Right forelimb (tissue), 1 donor: ENCODE measurements at regions not wholly inside any gene's neighbourhood (a gene's known extent, or its start where the extent isn't known, plus 50 kb on each side); places are given as distances from the start of the nearest gene placed in this dataset.

Experiments used
- DNase-seq: peaks from one replicate; pipeline ENCODE4 v3.0.0-alpha.2; 2018

DNA sequence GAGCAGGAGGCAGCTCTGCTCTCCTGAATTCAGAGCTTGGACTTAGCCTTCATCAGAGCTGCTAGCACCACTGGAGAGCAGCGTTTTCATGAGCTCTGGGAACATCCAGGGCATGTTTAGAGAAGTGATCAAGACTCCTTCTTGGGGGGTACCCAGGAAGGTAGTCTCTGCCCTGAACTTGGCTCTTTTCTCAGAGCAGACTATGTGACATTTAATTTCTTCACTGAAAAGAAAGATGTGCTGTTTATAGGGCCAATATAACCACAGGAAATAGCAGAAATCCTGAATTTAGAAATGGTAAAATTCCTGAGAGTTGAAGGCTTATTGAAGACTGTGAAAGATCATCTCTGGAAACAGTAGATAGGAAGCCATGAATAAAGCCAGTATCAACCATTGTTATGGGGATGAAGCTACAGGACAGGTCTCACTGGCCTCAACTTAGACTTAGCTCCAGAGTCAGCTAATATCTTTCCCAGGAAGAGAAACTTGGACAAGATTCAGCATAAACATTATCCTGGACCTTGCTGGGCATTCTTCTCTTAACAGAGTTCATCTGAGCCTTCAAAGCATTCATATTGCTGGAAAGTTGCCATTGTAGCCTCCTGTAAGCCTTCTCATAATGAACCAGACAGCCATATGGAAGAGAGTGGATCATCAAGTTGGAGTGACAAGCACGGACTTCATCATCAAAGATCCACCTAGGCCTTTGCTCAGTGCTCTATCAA is 386.6 kb upstream of the THBS1 start:
- no peak for DNase-seq

DNA sequence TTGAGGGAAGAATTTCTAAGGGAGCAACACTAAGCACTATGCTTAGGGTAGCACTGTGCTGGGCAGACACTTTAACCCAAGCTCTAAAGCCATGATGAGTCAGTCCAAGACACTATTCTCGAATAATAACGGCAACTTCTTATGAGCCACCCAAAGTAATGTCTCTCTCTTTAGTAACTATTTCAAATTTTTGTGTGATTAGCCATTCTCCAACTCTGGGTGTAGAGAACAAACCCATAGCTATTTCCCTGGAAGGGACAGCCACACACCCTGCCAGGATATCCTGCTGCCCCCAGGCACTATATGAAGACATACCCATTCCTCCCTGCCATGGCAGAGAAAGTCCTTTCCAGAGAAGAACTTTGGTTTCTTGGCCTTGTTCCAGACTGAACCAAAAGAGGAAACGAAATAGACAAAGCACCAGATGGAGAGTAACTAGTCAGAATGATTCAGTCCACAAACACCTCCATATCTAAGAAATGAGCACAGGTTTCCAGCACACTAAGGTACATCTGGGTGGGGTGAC is 384.9 kb upstream of the THBS1 start:
- no peak for DNase-seq

DNA sequence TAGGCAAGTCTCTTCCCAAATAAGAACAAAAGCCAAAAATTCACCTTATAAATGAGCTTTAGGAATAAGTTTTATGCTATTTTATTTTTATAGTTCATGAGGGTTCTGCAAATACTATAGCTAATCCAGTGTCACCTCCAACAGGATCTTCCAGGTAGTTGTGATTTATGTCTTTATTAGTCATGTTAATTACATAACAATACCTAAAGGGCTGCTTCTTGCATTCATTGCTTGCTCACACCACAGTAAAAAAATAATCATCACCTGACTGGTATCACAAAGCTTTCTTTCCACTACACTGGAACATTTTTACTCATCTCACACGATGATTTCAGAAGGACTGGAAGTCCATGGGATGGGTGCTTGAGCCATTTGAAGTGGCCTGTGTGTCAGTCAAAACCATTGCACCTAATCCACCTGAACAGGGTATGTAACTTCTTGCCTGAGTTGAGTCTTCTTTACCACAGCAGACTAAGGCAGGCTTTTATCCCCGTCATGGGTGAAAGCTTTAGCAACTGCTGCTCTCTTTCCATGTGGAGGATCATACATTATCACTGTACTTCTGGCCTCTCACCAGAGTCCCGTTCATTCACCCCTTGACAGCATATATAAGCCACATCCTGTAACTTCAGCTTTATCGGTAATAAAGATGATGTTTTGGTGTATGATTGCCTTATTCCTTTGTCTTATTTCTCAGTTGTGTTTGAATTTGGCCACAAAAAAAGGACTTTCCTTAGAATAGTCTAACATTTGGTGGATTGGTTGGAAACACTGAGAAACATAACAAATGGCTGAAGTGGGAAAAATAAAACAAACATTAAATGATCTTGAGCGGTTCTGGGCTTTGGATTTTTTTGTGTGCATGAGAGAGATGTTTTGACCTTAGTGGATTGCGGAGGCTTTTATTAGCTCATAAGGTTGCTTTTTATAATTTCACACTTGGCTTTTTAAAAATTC is 382.6 kb upstream of the THBS1 start:
- DNase-seq = no peak

DNA sequence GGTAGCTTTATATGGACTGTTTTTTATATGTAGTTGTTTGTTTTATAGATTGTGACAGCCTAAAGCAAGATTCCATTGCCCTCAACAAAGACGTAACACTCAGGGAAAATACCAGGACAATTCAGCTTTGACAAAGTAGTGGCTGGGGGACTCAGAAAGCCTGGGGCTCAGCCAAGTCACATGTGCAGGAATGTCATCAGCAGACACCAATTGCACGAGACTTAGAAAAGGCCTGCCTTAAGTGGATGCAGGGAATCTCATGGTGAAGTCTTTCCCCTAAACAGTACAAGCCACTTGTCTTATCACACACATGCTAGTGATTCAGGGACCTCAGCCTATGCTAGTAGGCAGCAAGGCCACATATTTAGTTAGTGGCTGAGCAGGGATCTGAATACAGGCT is 381.8 kb upstream of the THBS1 start:
- no peak for DNase-seq

DNA sequence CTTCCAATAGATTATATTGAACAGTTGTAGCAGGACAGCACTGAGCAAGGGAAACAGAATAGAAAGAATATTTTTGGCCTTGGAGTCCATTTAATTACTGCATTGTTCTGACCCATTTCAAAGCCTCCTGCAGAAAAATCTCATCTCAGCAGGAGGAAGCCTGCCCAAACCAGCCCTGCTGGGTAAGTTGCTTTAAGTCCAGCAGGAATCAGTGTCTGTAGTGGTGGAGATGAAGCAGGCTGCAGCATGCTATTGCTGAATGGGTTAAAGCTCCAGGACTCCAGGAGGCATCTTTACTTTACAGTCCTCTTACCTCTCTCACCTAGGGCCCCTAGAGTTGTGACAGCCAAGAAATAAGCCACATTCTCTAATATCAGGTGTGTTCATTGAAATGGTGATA is 380.3 kb upstream of the THBS1 start:
- DNase-seq = no peak

DNA sequence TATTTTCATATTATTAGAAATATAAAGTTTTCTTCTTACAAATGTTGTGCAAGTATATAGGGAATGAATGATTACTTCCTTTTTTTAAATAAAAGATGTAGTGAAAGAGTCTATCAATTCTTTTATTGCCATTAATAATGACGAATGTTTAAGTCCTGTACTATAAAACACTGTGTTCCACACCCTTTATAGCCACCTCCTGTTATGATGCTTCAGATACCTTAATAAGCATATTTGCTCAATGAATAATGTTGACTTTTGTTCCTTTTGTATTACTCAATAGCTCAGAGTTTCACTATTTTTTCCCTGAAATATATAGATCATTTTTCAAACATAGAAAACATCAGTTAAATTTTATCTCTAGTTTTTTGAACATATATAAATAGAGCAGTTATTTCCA is 378.2 kb upstream of the THBS1 start:
- no peak for DNase-seq

DNA sequence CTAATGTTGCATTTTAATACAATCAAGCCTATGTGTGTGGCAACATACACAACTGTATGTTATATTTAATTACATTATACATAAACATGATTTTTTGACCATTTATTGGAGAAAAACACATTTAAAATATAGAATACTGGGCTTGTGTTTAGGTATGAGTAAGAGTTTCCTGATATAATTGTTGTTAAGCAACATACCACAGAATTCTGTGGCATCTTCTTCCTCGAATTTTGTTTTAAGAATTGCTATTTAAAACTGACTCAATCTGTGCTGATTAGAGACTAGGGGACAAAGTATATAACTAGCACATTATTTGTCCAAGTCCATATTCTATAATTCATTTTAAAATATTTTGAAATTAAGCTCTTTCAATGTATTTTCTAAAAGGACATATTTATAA is 376.8 kb upstream of the THBS1 start:
- no peak for DNase-seq

DNA sequence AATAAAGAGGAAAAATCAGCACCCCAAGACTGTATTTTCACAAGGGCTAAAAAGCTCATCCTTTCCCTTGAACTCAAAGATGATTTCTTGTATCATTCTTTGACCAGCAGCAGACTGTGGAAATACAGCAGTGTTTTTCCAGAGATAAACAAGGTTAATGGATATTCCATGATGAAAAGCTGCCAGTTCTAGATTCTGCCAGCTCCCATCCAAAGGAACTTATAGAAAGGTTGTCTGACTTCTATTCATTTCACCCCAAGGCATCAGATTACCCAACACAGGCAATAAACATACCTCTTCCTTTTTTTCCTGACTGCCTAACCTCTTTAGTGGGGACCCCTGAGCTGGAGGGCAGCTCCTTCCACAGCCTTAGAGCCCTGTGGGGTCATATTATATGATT is 375.8 kb upstream of the THBS1 start:
- DNase-seq = no peak

DNA sequence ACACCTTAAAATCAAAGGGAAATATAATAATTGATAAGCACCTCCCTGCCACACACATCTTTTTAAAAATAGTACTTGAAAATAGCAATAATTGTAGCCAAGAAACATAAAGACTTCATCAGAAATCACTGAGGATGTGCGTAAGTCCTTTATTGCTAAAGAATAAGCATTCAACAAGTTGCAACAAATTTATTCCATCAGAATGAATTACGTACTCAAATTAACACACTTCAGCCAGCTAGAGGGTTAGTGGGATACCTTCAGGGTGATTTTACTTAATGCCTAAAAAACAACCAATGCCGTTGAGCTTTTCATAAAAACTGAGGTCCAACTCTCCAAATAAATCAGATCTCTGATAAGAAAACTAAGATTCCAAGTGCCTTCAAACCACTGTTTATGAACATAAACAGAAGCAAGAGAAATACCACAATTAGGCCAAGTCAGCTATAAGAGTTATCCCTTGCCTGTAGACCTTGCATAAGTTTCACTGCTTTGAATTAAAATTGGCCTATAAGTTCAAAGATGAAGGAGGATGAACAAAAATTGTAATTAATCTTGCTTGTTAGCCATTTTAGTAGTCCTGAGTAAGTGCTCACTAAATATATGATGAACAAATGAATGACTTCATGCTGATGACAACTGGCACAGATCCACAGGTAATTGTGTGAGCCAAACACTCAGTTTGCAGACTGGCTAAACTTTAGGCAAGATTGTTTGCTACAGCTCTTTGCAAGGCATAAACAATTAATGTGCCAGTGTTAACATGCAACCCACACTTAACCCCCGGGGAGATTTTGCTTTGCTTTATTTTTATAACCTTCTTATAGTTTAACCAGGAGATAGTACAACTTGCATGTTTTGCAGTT is 375.1 kb upstream of the THBS1 start:
- DNase-seq = no peak

DNA sequence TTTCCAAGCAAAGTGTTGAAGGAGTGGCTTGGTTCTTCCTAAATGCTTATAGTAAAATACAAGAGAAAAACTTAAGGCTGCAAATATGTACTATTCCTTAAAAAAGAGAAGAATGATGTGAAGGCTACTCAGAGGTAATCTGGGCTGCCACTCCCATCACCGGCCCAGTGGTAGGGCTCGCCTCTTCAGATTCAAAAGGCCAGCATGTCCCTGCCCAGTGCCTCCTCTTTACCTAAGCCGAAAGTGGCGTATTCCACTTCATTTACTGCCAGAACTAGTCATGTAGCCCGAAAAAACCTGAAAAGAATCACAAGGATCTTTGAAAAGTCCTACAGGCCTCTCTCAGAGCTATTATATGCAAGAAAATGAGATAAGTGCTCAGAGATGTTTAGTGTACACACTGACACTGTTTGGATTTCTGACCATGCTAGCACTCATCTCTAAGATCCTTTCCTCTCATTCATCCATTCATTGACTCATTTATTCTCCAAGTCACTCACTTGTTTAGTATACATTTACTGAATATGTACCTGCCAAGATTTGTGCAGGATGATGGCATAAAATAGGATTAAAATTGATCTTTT is 373.3 kb upstream of the THBS1 start:
- DNase-seq = no peak

DNA sequence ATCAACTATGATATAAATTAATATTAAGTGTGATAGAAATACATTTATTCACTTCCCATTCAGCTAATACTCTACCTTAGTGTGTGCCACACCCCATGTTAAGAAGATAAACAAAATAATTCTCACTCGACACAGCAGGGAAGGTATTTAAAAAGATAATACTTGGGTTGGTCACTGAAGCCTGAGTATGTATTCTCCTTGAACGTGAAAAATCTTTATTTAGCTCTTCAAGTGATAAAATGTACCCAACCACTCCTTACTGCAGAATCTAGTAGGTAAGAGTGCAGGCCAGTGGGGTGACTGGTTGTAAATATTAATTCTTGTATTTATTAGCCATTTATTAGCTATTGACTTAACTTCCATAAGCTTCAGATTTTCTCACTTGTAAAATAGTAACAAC is 372.7 kb upstream of the THBS1 start:
- DNase-seq = no peak

DNA sequence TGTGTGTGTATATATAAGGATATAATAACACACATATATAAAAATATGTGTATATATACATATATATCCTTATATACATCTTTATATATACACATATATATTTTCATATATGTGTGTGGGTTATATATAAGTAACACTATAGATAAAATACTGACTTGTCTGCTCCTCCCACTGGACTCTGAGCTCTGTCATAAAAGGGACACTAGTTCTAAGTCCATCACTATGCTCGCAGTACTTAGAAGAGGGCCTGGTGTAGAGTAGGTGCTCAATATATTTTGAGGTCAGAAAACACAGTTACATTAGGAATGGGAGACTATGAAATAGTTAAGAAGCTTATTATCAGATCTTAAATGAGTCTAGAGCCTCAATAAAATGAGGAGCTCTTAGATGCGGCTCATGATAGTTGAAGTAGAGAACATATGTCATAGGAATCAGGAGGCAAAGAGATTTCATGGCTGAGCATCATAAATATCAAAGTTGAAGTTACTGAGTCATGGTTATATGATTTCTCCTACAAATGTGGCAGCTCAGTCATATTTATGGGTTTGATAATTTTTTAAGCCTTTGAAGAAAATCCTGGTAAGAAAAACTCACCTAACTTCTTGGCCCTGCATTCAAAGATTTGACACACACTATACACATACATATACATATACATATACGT is 371.2 kb upstream of the THBS1 start:
- DNase-seq = no peak

DNA sequence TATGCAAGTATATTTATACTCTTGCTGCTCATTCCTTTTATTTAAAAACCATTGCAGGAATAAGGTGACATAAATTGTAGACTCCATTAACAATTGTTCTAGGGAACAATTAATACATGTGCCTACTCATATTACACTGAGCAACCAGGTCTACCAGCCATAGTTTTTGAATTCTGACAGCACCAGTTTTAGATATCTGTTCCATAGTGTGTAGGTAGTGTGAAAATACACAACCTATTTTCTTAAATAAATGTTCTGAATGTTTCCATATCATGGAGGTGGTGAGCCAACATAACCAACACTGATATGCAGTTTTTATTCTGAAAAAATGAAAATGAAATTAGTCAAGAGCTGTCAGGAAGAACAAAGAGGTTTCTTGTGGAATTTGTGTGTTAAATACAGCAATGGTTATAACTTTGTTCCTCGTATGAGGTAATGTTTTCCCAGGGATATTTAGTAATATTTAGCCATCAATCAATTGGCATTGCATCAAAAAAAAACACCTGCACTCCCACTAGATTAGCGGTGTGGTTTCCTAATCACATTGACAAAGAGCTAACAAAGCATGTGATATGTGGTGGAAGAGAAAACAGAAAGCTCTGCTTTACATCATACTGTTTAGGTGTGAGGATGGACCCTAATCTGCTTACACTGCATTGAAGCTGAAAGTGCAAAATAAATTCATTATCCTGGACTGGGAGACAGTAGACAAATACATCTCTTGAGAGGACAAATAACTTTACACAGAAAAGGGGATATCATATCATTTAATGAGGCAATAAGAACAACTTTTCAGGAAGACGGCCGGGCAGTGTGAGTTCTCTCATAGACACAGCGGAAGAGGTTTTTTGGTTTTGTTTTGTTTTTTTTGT is 369.5 kb upstream of the THBS1 start:
- DNase-seq = no peak

DNA sequence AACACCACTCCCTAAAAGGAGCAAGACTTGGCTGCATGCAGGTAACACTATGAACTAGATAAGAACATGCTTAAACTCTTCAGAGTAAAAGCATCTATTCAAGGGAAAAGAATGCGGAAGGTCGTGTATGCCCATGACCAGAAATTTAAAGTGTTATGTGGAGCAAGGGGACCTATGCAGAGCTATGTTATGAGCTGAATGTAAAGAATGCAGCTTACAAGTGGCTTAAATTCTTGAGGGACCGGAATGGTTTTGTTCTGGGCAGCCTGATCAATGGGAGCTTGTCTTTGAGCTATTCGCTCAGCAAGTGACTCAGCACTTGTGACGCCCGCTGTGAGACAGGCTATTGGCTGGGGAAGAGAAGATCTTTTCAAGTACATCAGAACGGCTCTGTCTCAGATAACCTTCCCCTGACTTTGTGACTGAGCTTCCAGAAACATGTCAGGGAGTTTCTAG is 367.5 kb upstream of the THBS1 start:
- DNase-seq = no peak

DNA sequence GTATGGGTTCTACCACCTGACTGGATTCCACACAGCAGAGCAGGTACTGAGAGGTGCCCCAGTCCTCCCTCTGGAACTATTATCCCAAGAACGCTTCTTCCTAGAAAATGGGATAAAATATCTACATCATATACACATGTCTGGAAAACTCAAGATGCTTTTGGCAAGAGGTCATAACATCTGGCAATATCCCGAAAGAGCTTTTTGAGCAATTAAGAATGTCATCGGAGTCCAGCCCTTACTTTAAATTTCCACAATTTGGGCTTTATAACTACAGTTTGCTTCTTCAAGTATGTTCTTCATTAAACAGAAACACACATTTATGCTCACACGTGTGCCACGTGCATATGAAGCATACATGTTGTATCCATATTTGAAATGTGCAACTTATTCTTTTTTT is 365.9 kb upstream of the THBS1 start:
- DNase-seq = no peak

DNA sequence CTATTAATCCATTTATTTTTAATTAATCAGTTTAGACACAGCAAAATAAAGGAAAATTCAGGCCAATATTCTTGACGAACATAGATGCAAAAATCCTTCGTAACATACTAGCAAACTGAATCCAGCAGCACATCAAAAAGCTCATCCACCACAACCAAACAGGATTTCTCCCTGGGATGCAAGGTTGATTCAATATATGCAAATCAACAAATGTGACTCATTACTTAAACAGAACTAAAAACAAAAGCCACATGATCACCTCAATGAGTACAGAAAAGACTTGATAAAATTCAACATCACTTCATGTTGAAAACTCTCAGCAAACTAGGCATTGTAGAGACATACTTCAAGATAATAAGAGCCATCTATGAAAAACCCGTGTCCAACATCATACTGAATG is 364.1 kb upstream of the THBS1 start:
- no peak for DNase-seq

DNA sequence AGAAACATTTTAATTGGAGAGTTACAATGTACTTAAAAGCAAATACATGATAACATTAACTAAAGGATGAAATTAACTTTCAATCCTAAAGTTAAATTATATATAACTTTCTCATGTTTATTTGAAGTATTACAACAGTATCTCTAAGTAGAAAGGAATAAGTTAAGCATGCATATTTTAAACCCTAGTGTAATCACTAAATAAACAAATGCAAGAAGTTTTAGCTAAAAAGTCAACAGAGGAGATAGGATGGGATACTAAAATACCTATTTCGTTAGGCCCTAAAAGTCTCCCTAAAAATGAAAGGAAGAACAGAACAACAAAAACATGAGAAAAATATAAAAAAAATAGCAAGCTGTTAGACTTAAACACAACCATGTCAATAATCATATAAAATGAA is 361.3 kb upstream of the THBS1 start:
- no peak for DNase-seq

DNA sequence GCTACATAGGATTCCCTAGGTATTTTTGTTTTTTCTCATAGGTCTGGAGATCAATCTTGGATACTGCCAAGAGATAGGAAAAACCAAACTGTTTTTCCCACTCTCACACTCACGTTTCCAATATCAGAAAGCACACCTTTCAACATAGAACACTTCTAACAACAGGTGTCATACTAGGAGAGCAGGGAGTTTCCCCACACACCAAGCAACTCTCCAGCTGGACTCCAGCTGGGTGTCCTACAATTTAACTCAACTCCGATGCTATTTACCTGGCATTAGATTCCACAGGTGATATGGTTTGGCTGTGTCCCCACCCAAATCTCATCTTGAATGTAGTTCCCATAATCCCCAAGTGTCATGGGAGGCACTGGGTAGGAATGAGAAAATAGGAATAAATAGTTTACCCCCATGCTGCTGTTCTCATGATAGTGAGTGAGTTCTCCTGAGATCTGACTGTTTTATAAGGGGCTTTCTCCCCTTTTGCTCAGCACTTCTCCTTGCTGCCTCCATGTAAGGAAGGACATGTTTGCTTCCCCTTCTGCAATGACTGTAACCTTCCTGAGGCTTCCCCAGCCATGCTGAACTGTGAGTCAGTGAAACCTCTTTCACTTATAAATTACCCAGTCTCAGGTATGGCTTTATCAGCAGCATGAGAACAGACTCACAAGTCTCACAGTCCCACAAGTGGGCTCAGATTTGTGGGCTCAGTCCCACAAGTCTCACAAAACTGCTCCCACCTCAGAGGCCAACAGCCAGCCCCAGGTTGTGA is 354.5 kb upstream of the THBS1 start:
- no peak for DNase-seq

DNA sequence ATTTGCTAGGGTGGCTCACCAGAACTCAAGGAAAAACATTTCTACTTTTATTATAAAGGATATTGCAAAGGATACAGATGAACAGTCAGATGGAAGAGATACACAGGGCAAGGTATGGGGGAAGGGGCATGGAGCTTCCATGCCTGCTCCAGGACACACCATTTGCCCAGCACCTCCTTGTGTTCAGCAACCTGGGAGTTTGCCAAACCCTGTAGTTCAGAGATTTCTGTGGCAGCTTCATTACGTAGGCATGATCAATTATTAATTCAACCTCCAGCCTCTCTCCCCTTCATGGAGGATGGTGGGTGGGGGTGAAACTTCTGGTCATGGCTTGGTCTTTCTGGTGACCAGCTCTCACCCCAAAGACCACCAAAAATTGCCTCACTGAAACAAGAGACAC is 353.9 kb upstream of the THBS1 start:
- no peak for DNase-seq

DNA sequence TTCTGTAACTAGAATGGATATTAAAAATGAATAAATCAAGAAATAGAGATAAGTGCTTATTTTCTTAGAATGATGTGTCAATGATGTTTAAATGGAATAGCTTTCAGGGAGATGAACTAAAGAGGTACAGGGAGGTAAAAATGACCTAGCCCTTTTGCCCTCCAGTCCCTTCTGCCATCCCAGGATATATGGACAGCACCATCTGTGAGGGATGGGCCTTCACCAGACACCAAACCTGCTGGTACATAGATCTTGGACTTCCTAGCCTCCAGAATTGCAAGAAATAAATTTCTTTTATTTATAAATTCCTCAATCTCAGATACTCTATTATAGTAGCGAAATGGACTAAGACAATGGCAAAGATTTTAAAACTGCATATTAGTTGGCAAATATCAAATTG is 352.0 kb upstream of the THBS1 start:
- DNase-seq = no peak
